Smooth muscle cell (in vitro differentiated cells): ENCODE measurements at regions not wholly inside any gene's neighbourhood (a gene's known extent, or its start where the extent isn't known, plus 50 kb on each side); places are given as distances from the start of the nearest gene placed in this dataset.
"Not testable (repeated sequence)": the region's sequence is repeated elsewhere in the genome, so short reads cannot be mapped to it uniquely, and the experiment has no call there.

ENCODE experiments used
- DNase-seq: peaks from one replicate; lab custom pipeline; 2025; ENCODE audit not compliant: unreplicated experiment; lab: John Stamatoyannopoulos, UW
- H2AFZ ChIP-seq: fragments of 200-600 bp; sonication (generic); 2 replicates; pipeline ENCODE4 v1.6.0; 2016; ENCODE audit warnings: antibody characterized with exemption, low read depth, mild to moderate bottlenecking
- H3F3A ChIP-seq: fragments of 200-600 bp; sonication (generic); 2 replicates; pipeline ENCODE4 v1.6.0; 2017; ENCODE audit warnings: antibody characterized with exemption, low read depth
- H3K27ac ChIP-seq: fragments of 200-600 bp; sonication (generic); 2 replicates; pipeline ENCODE4 v1.5.1; 2016; ENCODE audit warnings: low read depth, mild to moderate bottlenecking
- H3K27me3 ChIP-seq: fragments of 200-600 bp; sonication (generic); 2 replicates; pipeline ENCODE4 v1.6.1; 2016; ENCODE audit warnings: low read depth, mild to moderate bottlenecking
- H3K36me3 ChIP-seq: fragments of 200-600 bp; sonication (generic); 2 replicates; pipeline ENCODE4 v1.5.1; 2016; ENCODE audit warnings: low read depth
- H3K4me1 ChIP-seq: fragments of 200-600 bp; sonication (generic); 2 replicates; pipeline ENCODE4 v1.5.1; 2016; ENCODE audit warnings: low read depth
- H3K4me2 ChIP-seq: fragments of 200-600 bp; sonication (generic); 2 replicates; pipeline ENCODE4 v1.6.0; 2016; ENCODE audit warnings: mild to moderate bottlenecking
- H3K4me3 ChIP-seq: fragments of 200-600 bp; sonication (generic); 2 replicates; pipeline ENCODE4 v1.5.1; 2016; ENCODE audit warnings: mild to moderate bottlenecking
- H3K79me2 ChIP-seq: fragments of 200-600 bp; sonication (generic); 2 replicates; pipeline ENCODE4 v1.6.0; 2016; ENCODE audit warnings: low read depth, mild to moderate bottlenecking
- H3K9ac ChIP-seq: fragments of 200-600 bp; sonication (generic); 2 replicates; pipeline ENCODE4 v1.6.0; 2016; ENCODE audit warnings: low read depth
- H3K9me3 ChIP-seq: fragments of 200-600 bp; sonication (generic); replicated peaks from 2 replicates; pipeline ENCODE4 v1.5.1; 2016; ENCODE audit warnings: low read depth
- H4K20me1 ChIP-seq: fragments of 200-600 bp; sonication (generic); 2 replicates; pipeline ENCODE4 v1.6.0; 2016; ENCODE audit warnings: low read depth
- CTCF ChIP-seq: fragments of 200-600 bp; sonication (generic); IDR thresholded peaks from 2 replicates; pipeline ENCODE4 v1.5.1; 2017; ENCODE audit warnings: borderline replicate concordance, mild to moderate bottlenecking, antibody characterized with exemption; ENCODE audit not compliant: insufficient read depth, poor library complexity, severe bottlenecking
- WGBS: methylation state at CpG from one replicate; pipeline ENCODE4 v1.1.7; 2016; ENCODE audit warnings: low lambda C conversion rate; 5-methylcytosine and 5-hydroxymethylcytosine counted together

GRCh38 chr6:81023007-81023582, 729.4 kb downstream of the TENT5A start:
- H3K4me2 ChIP-seq = no peak overlapping the region
- no peaks in the 10 kb centered on the region for H3F3A ChIP-seq
- DNase-seq = no peak
- no peak overlapping the region for H3K27ac ChIP-seq
- no peak overlapping the region for H3K9ac ChIP-seq
- no peak for TF ChIP-seq CTCF
- H3K9me3 ChIP-seq = peaks cover 10% of the 10 kb centered on the region
- H3K36me3 ChIP-seq = no peaks in the 10 kb centered on the region
- no peak overlapping the region for H3K4me3 ChIP-seq
- 75% methylated on average over 1 of the region's 1 CpG for WGBS
- H3K4me1 ChIP-seq = no peaks in the 10 kb centered on the region
- H3K27me3 ChIP-seq = no peaks in the 10 kb centered on the region
- no peaks in the 10 kb centered on the region for H3K79me2 ChIP-seq
- no peak overlapping the region for H2AFZ ChIP-seq
- no peaks in the 10 kb centered on the region for H4K20me1 ChIP-seq

- not testable (repeated sequence) for H3K79me2 ChIP-seq, H3K9ac ChIP-seq, H3K4me1 ChIP-seq, H3K36me3 ChIP-seq, H2AFZ ChIP-seq, H3K4me2 ChIP-seq, H3K4me3 ChIP-seq, H3K27ac ChIP-seq, H4K20me1 ChIP-seq, H3K27me3 ChIP-seq, DNase-seq, H3K9me3 ChIP-seq, H3F3A ChIP-seq
- WGBS = 91% methylated on average over 6 of the region's 6 CpGs
These were observed 734.9 kb downstream of the TENT5A start for GRCh38 chr6:81017586-81017985.

- Histone ChIP-seq H3K9me3 (no peaks in the 10 kb centered on the region), H3K27me3 (no peaks in the 10 kb centered on the region), H3K4me2 (no peak overlapping the region), H4K20me1 (no peaks in the 10 kb centered on the region), H3K36me3 (no peaks in the 10 kb centered on the region), H2AFZ (no peak overlapping the region), H3K9ac (no peak overlapping the region), H3K79me2 (no peaks in the 10 kb centered on the region), H3F3A (no peaks in the 10 kb centered on the region), H3K27ac (no peak overlapping the region), H3K4me1 (no peaks in the 10 kb centered on the region), H3K4me3 (no peak overlapping the region)
- no peak for TF ChIP-seq CTCF
- DNase-seq = no peak
These were observed 748.6 kb downstream of the TENT5A start for GRCh38 chr6:81003894-81004293.

- Histone ChIP-seq H3K27me3 (no peaks in the 10 kb centered on the region), H2AFZ (no peak overlapping the region), H3K36me3 (no peaks in the 10 kb centered on the region), H3K79me2 (no peaks in the 10 kb centered on the region), H3K4me2 (no peak overlapping the region), H3K4me3 (no peak overlapping the region), H4K20me1 (no peaks in the 10 kb centered on the region), H3K9me3 (no peaks in the 10 kb centered on the region), H3K27ac (no peak overlapping the region), H3K9ac (no peak overlapping the region), H3K4me1 (no peaks in the 10 kb centered on the region), H3F3A (no peaks in the 10 kb centered on the region)
- no peak for TF ChIP-seq CTCF
- 61% methylated on average over 2 of the region's 2 CpGs for WGBS
- DNase-seq = no peak
These were observed 749.3 kb downstream of the TENT5A start for GRCh38 chr6:81003156-81003555.
